ENCODE measurements at regions not wholly inside any gene's neighbourhood (a gene's known extent, or its start where the extent isn't known, plus 50 kb on each side); places are given as distances from the start of the nearest gene placed in this dataset.
"Not testable (repeated sequence)": the region's sequence is repeated elsewhere in the genome, so short reads cannot be mapped to it uniquely, and the experiment has no call there.

DNA sequence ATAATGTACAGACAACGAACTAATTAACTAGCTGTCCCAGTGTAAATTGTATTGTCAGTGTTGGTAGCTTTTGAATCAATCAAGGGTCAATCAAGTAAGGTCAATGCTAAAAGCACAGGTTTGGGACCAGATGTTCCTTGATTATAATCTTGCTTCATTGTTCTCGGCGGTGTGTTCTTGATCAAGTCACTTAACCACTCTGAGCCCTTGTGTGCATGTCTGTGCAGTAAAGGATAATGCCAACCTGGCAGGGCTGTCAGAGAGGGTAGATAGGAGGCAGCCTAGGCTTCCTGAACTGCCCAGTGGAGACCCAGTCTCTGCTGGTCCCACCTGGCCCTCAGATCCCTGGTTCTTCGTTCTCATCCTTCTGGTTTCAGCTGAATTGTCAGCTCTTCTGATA is 221.0 kb downstream of the EMX2 start:
- Histone ChIP-seq H3K4me3 (no peak overlapping the region), H3K27me3 (no peaks in the 10 kb centered on the region), H3K36me3 (no peaks in the 10 kb centered on the region), H3K4me1 (no peaks in the 10 kb centered on the region), H3K27ac (no peak overlapping the region), H3K9me3 (peaks cover 0 to 4% of the 10 kb centered on the region in 2 donors)
- DNase-seq (ENCODE audit: low spot score) = peak; percentile 30
- TF ChIP-seq, protein P1, sequence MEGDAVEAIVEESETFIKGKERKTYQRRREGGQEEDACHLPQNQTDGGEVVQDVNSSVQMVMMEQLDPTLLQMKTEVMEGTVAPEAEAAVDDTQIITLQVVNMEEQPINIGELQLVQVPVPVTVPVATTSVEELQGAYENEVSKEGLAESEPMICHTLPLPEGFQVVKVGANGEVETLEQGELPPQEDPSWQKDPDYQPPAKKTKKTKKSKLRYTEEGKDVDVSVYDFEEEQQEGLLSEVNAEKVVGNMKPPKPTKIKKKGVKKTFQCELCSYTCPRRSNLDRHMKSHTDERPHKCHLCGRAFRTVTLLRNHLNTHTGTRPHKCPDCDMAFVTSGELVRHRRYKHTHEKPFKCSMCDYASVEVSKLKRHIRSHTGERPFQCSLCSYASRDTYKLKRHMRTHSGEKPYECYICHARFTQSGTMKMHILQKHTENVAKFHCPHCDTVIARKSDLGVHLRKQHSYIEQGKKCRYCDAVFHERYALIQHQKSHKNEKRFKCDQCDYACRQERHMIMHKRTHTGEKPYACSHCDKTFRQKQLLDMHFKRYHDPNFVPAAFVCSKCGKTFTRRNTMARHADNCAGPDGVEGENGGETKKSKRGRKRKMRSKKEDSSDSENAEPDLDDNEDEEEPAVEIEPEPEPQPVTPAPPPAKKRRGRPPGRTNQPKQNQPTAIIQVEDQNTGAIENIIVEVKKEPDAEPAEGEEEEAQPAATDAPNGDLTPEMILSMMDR (IDR thresholded peaks at IDR 0.05) = no peak

DNA sequence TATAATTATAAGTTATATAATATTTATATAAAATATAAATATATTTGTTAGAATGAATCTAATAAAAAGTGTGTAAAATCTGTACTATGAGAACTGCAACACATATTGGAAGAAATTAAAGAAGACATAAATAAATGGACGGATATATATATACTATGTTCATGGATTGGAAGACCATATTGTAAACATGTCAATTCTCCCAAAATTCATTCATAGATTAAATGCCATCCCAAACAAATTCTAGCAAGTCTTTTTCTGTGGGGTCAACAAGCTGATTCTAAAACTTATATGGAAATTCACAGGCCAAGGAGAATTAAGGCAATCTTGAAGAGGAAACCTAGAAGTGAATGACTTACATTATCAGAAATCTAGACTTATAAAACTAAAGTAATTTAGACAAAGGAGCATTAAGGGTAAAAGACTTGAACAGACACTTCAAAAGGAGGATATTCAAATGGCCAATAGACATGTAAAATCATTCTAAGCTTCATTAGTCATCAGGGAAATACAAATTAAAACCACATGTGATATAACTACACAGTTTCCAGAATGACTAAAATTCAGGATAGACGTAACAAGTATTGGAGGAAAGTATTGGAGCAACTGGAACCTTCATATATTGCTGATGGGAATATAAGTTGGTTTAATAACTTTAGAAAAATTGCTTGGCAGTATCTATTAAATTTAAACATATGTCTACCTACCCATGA is 225.9 kb downstream of the EMX2 start:
- H3K27ac ChIP-seq = no peak overlapping the region
- no peaks in the 10 kb centered on the region for H3K4me1 ChIP-seq
- H3K9me3 ChIP-seq = peaks cover 0 to 16% of the 10 kb centered on the region in 2 donors
- no peaks in the 10 kb centered on the region for H3K27me3 ChIP-seq
- H3K36me3 ChIP-seq = no peaks in the 10 kb centered on the region
- H3K4me3 ChIP-seq = no peak overlapping the region
- DNase-seq (ENCODE audit: low spot score) = no peak
- TF ChIP-seq, protein P1 (IDR thresholded peaks at IDR 0.05) = no peak

DNA sequence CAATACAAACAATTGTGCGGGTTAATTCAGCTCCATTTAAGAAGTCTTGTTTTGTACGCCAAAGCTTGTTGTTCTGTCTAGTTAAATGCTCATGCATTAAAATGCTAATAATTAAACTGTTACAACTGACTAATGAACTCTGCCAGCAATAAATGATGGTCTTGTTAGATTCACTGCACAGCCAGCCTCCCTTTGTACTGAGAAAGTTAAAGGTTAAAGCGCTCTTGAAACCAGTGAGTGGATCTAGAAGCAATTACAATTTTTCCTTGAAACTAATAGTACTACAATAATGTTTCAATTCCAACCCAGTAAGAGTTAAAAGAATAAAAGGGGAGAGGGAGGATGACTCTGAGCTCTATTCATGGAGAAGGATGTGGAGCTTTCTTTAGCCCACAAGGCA is 233.0 kb downstream of the EMX2 start:
- no peak for DNase-seq (ENCODE audit: low spot score)
- Histone ChIP-seq H3K27ac (no peak overlapping the region), H3K9me3 (no peaks in the 10 kb centered on the region), H3K4me1 (no peaks in the 10 kb centered on the region), H3K4me3 (no peak overlapping the region), H3K27me3 (no peaks in the 10 kb centered on the region), H3K36me3 (no peaks in the 10 kb centered on the region)
- TF ChIP-seq, protein P1 (IDR thresholded peaks at IDR 0.05) = no peak

DNA sequence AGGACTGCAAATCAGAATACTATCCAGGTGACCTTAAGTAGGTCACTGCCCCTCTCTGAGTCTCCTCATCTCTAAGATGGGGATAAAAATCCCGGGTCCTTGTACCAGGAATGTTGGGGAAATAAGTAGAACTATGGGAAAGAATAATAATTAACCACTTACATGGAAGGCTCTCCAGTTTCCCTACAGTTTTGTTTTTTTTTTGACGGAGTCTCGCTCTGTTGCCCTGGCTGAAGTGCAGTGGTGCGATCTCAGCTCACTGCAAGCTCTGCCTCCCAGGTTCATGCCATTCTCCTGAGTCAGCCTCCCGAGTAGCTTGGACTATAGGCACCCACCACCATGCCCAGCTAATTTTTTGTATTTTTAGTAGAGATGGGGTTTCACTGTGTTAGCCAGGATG is 234.7 kb downstream of the EMX2 start:
- H3K4me3 ChIP-seq; H3K27me3 ChIP-seq; DNase-seq (ENCODE audit: low spot score); H3K9me3 ChIP-seq; H3K36me3 ChIP-seq; H3K27ac ChIP-seq; H3K4me1 ChIP-seq: not testable (repeated sequence)

DNA sequence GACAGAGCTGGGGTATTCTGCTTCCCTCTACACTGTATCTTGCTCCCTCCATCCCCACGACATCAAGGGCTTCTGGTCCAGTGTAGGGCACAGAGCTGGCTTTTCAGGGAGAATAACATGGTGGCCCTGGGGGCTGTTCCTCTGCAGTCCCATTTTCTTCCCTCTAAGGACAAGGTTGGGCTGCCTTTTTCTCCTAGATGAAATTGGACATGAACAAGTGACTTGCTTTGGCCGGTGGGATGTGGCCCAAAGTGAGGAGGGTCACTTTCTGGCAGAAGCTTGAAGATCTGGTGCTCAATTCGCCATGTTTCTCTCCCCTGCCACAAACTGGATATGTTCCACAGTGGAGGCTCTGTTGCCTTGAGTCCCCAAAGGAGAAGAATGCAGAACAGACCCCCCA is 235.7 kb downstream of the EMX2 start:
- TF ChIP-seq, protein P1 (IDR thresholded peaks at IDR 0.05) = no peak
- Histone ChIP-seq H3K4me3 (no peak overlapping the region), H3K27ac (no peak overlapping the region), H3K4me1 (no peaks in the 10 kb centered on the region), H3K27me3 (no peaks in the 10 kb centered on the region), H3K9me3 (no peaks in the 10 kb centered on the region), H3K36me3 (no peaks in the 10 kb centered on the region)
- DNase-seq (ENCODE audit: low spot score) = no peak

DNA sequence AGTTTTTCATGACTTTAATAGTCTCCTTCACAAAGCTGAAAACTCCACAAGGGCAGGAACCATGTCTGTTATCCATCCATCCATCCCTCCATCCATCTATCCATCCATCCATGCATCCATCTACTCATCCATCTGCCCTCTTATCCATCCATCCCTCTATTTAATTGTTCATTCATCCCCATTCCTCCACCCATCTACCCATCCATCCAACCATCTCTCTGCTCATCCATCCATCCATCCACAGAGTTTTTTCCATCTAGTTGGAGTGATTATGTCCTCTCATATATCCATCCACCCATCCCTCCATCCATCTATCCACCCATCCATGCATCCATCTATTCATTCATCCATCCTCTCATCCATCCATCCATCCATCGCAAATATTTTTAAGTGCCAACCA is 237.9 kb downstream of the EMX2 start:
- no peak for DNase-seq (ENCODE audit: low spot score)
- TF ChIP-seq, protein P1 (IDR thresholded peaks at IDR 0.05) = no peak
- no peaks in the 10 kb centered on the region for H3K9me3 ChIP-seq
- H3K36me3 ChIP-seq = no peaks in the 10 kb centered on the region
- H3K27ac ChIP-seq = no peak overlapping the region
- H3K4me1 ChIP-seq = no peaks in the 10 kb centered on the region
- no peaks in the 10 kb centered on the region for H3K27me3 ChIP-seq
- no peak overlapping the region for H3K4me3 ChIP-seq

Data from right atrium auricular region (tissue), 2 donors.